Sigmoid colon (tissue), 4 donors: ENCODE measurements at regions not wholly inside any gene's neighbourhood (a gene's known extent, or its start where the extent isn't known, plus 50 kb on each side); places are given as distances from the start of the nearest gene placed in this dataset.

ENCODE experiments used
- POLR2A ChIP-seq, 2 donors: fragments of 450-650 bp; IDR thresholded peaks; one replicate each; pipeline ENCODE4 v1.6.1; 2016; ENCODE audit warnings: antibody characterized with exemption in 2 of 2, mild to moderate bottlenecking in 2 of 2, moderate library complexity in 2 of 2
- POLR2AphosphoS5 ChIP-seq, 4 donors: sonication (generic); formaldehyde crosslinking; IDR thresholded peaks; one replicate each; pipeline ENCODE4 v1.6.1; 2017; ENCODE audit warnings: antibody characterized with exemption in 4 of 4
- TF ChIP-seq, protein P1 (sequence below), 4 experiments: fragments of 450-650 bp in 3 of 4; fragments of 200-600 bp in 1 of 4; IDR thresholded peaks; one replicate each; pipeline ENCODE4 v1.5.1; 2016 to 2019; ENCODE audit warnings: antibody characterized with exemption in 4 of 4, mild to moderate bottlenecking in 3 of 4, moderate library complexity in 2 of 4

GRCh38 chr2:6222296-6222695 is 530.1 kb downstream of the SOX11 start:
- TF ChIP-seq, protein P1, sequence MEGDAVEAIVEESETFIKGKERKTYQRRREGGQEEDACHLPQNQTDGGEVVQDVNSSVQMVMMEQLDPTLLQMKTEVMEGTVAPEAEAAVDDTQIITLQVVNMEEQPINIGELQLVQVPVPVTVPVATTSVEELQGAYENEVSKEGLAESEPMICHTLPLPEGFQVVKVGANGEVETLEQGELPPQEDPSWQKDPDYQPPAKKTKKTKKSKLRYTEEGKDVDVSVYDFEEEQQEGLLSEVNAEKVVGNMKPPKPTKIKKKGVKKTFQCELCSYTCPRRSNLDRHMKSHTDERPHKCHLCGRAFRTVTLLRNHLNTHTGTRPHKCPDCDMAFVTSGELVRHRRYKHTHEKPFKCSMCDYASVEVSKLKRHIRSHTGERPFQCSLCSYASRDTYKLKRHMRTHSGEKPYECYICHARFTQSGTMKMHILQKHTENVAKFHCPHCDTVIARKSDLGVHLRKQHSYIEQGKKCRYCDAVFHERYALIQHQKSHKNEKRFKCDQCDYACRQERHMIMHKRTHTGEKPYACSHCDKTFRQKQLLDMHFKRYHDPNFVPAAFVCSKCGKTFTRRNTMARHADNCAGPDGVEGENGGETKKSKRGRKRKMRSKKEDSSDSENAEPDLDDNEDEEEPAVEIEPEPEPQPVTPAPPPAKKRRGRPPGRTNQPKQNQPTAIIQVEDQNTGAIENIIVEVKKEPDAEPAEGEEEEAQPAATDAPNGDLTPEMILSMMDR (IDR thresholded peaks at IDR 0.05) = no peak
- TF ChIP-seq POLR2A (IDR thresholded peaks at IDR 0.05) = no peak
- TF ChIP-seq POLR2AphosphoS5 (IDR thresholded peaks at IDR 0.05) = no peak
